Colonic mucosa (tissue), 4 donors: ENCODE measurements at regions not wholly inside any gene's neighbourhood (a gene's known extent, or its start where the extent isn't known, plus 50 kb on each side); places are given as distances from the start of the nearest gene placed in this dataset.
A peak's percentile ranks its signal among the peaks of the same experiment; 100 is the strongest.

ENCODE experiments used
- DNase-seq: peaks from one replicate; pipeline ENCODE4 v3.0.0-alpha.2; 2020
- H3K27ac ChIP-seq: fragments of 200-600 bp; one replicate; pipeline ENCODE4 v1.8.0; 2021
- H3K27me3 ChIP-seq: fragments of 200-600 bp; one replicate; pipeline ENCODE4 v1.8.0; 2021
- H3K36me3 ChIP-seq: fragments of 200-600 bp; one replicate; pipeline ENCODE4 v1.8.0; 2021
- H3K4me1 ChIP-seq: fragments of 200-600 bp; one replicate; pipeline ENCODE4 v1.8.0; 2021; ENCODE audit warnings: mild to moderate bottlenecking
- H3K4me3 ChIP-seq: fragments of 200-600 bp; one replicate; pipeline ENCODE4 v1.8.0; 2021
- H3K9ac ChIP-seq, 2 donors: one replicate each; pipeline ENCODE4 v1.7.0; 2013; ENCODE audit warnings: control low read depth in 2 of 2, low read depth in 2 of 2, low read length in 2 of 2
- H3K9me3 ChIP-seq: fragments of 200-600 bp; one replicate; pipeline ENCODE4 v1.8.0; 2021
- CTCF ChIP-seq: fragments of 200-600 bp; IDR thresholded peaks from one replicate; pipeline ENCODE4 v1.8.0; 2022; ENCODE audit warnings: antibody characterized with exemption, mild to moderate bottlenecking
- intact Hi-C: fragments of 100-400 bp; cut with DNase I; formaldehyde crosslinking; loops from one replicate; pipeline ENCODE4 v1.14.1; 2022
- donor health status: healthy.
- donor health status: DM: no; HTN: no; CAD: no.
- donor health status: DM: no; HTN: no; CAD: no.

GRCh38 chr5:106873568-106873967, 797.2 kb downstream of the EFNA5 start:
- TF ChIP-seq CTCF, result no peak
- H3K4me3 ChIP-seq, result no peak overlapping the region
- no peaks in the 10 kb centered on the region for H3K27me3 ChIP-seq
- no peaks in the 10 kb centered on the region for H3K4me1 ChIP-seq
- H3K9ac ChIP-seq, result no peak overlapping the region
- intact Hi-C loops, result no loop called here
- peak; percentile 79 for DNase-seq
- H3K36me3 ChIP-seq, result no peaks in the 10 kb centered on the region
- H3K9me3 ChIP-seq, result no peaks in the 10 kb centered on the region
- no peak overlapping the region for H3K27ac ChIP-seq

GRCh38 chr5:106865279-106865678, 805.5 kb downstream of the EFNA5 start:
- H3K4me3 ChIP-seq, result no peak overlapping the region
- no peaks in the 10 kb centered on the region for H3K9me3 ChIP-seq
- no peak for DNase-seq
- H3K9ac ChIP-seq, result no peak overlapping the region
- H3K4me1 ChIP-seq, result no peaks in the 10 kb centered on the region
- intact Hi-C loops, result no loop called here
- no peak overlapping the region for H3K27ac ChIP-seq
- no peaks in the 10 kb centered on the region for H3K27me3 ChIP-seq
- no peaks in the 10 kb centered on the region for H3K36me3 ChIP-seq
- TF ChIP-seq CTCF, result no peak

GRCh38 chr5:106862450-106863193, 808.1 kb downstream of the EFNA5 start:
- no peaks in the 10 kb centered on the region for H3K4me1 ChIP-seq
- H3K4me3 ChIP-seq, result no peak overlapping the region
- H3K9me3 ChIP-seq, result no peaks in the 10 kb centered on the region
- no peak overlapping the region for H3K9ac ChIP-seq
- TF ChIP-seq CTCF, result no peak
- H3K36me3 ChIP-seq, result no peaks in the 10 kb centered on the region
- intact Hi-C loops, result no loop called here
- no peaks in the 10 kb centered on the region for H3K27me3 ChIP-seq
- no peak for DNase-seq
- H3K27ac ChIP-seq, result no peak overlapping the region

GRCh38 chr5:106860398-106861044, 810.2 kb downstream of the EFNA5 start:
- Histone ChIP-seq H3K9me3 (no peaks in the 10 kb centered on the region), H3K27ac (no peak overlapping the region), H3K36me3 (no peaks in the 10 kb centered on the region), H3K4me1 (no peaks in the 10 kb centered on the region), H3K9ac (no peak overlapping the region), H3K27me3 (no peaks in the 10 kb centered on the region), H3K4me3 (no peak overlapping the region)
- intact Hi-C loops, result no loop called here
- TF ChIP-seq CTCF, result no peak
- DNase-seq, result no peak

GRCh38 chr5:106858616-106859015, 812.1 kb downstream of the EFNA5 start:
- Histone ChIP-seq H3K27me3 (no peaks in the 10 kb centered on the region), H3K4me1 (no peaks in the 10 kb centered on the region), H3K9ac (no peak overlapping the region), H3K36me3 (no peaks in the 10 kb centered on the region), H3K9me3 (no peaks in the 10 kb centered on the region), H3K27ac (no peak overlapping the region), H3K4me3 (no peak overlapping the region)
- no peak for DNase-seq
- TF ChIP-seq CTCF, result no peak
- intact Hi-C loops, result no loop called here
